HG03135 (cell line): ENCODE measurements at regions not wholly inside any gene's neighbourhood (a gene's known extent, or its start where the extent isn't known, plus 50 kb on each side); places are given as distances from the start of the nearest gene placed in this dataset.

Experiments used
- ATAC-seq: cut with Tn5 transposase; IDR thresholded peaks from one replicate; pipeline ENCODE4 v1.9.1; 2021; ENCODE audit warnings: mild to moderate bottlenecking, moderate library complexity; ENCODE audit not compliant: unreplicated experiment

DNA sequence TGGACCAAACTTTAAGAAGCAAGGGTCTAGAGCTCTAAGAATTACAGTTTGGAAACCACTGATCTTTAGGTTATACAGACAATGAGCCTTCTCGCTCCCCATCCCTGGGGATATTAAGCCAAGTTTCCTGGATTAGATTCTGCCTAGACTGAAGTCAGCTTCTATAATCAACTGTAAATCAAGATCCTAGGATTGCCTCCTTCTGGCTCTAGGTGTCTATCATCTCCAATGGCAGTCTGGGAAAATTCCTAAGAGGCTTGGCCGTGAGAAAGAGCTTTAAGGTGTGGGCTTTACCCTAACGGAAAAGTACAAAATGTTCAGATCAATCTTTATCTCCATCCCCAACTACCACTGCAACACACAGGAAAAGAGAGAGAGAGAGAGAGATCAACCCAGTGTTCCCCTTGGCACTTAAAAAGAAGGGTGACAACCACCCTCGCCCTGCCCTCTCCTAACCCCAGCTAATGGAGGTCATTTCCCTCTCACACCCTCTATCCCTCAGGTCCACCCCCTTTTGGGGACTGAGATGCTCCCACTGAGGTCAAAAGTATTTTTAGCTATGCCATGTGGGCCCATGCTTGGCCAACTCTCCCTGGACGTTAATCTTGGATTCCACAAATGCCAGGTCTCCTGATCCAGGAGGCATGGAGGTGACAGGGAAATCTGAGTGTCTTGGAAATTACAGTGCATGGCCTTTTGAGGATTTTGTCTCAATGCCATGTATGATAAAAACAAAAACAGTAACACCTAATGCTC is 202.8 kb upstream of the BCL6 start:
- ATAC-seq, result no peak

DNA sequence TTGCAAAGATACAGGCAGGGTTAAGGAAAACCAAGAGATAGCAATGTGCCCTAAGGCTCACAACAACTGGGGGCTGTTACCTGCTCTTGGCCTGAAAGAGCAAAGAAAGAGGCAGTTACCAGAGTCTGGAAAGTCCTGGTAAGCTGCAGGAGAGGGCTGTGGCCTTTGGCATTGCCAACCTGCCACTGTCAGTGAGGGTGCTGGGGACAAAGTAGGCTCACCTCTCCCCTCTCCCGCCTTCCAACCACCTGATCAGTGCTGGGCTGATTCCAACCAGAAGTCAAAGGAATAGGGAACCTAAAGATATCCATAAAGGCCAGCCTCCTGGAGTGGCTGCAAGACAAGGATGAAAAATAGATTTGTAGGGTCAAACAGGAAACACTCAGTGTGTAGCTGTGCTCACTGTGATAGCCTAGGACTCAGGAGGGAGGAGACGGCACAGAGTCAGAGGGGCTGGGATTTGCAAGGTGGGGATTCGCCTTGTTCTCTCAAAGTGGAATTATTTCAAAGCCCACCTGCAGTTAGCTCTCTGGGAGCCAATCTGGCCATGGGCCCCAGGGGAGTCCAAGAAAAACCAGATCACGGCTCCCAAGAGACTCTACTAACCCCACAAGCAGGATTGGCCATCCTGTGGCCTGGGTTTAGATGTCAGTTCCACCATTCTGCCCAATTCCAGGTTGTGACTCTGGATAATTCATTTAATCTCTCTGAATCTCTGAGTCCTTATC is 204.0 kb upstream of the BCL6 start:
- no peak for ATAC-seq

DNA sequence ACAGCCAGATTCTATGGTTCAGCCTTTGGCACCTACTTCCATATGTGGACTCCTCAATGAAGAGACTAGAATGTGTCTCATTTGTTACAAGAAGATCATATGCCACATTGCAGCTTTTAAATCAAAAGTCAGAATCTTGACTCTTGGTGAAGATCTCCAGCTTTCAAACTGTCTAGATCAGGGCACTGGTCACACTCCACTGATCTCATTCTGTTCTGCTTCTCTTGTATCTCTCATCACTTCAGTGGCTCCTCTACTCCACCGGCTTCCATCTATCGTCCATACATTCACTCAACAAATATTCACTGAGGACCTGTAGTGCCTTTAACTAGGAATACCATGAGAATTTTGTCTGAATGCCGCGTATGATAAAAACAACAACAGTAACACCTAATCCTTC is 203.3 kb upstream of the LPP start:
- no peak for ATAC-seq

DNA sequence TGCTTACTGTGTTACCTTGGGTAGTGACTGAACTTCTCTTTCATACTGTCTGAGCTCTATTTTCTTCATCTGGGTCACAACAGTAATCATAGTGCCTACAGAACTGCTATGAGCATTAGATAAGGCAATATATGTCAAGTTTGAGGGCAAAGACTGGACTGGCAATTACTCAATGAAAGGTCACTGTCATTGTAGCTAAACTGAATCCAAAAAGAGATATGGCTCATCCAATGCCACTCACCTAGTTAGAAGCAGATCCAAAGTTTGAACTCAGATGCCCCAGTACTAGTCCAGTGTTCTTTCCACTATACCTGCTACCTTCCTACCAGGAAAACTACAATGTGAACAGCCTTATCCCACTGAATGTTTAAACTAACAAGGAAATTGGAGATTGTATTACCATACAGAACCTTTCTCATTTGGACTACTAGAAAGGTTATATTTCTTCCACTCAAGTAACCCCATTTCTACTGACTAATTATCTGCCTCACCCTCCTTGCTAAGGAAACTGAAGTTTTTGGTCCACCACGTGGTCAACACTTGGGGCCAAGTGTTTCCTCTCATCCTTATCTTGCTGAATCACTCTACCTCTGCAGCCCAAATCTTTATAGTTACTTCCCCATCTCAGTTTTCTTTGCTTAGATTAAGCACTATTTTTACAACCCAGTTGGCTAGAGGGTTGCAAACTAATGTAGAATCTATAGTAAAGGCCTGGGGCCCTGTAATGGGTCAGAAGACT is 202.3 kb upstream of the LPP start:
- ATAC-seq, result no peak

DNA sequence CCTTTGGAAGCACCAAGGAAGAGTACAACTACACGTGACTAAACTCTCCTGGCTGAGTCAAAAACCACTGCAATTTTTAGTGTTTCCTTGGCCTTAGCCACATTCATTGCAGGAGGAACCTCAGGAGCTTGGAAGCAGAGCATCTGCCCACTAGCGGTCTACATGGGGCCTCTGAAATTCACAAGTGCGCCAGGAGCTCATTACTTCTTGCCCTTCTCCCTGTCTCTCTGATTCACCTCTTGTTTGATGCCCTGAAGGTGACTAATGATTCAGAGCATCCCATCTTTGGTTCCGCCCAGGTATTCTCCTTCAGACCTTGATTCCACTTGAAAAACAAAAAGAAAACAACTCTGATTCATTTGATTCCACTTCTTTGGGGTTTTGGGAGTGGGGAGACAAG is 201.1 kb upstream of the LPP start:
- ATAC-seq, result no peak

DNA sequence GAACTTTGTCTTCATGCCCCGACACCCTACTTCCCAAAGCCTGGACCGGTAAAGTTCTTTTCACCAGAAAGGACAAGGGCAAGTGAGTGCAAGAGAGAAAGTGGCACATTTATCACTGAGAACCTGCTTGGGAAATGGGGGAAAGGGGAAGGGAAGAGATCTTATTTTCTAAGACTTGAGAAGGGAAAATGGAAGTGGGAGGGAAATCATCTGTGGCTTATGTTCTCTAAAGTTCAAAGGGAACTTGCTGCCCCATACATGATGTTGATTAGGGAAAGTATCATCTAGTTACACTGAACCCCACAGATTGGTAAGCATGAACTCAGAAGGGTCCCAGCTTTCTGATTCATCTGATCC is 199.5 kb upstream of the LPP start:
- ATAC-seq, result no peak

DNA sequence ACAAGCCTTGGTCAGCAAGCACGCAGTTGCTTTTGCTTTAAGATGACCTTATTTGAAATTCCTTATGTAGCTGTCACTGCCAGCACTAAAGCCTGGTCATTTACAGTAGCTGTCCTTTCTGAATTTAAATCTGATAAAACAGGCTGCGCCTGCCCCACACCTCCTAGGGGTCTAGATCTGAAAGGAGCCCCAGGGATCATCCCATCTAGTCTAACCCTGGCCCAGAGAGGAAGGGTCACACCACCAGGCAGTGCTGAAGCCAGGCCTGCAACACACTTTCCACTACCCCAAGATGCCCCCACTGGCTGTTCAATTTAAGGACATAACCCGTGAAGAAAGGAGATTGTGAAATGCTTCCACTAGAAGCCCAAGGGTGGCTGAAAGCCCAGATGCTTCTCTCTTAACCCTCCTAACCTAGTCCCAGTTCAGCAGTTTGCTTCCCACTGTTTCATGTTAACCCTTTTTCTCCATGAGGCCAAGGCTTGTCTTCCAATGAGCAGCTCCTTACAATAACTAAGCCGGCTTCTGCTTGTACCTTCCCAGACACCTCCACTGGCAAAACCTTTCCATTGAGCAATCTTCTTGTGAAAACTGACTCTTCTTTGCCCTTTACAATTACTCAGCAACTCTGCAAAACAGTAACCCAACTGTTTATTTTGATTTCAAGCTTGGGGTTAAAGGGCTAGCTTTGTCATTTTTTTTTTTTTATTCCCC is 198.9 kb upstream of the LPP start:
- ATAC-seq, result no peak

DNA sequence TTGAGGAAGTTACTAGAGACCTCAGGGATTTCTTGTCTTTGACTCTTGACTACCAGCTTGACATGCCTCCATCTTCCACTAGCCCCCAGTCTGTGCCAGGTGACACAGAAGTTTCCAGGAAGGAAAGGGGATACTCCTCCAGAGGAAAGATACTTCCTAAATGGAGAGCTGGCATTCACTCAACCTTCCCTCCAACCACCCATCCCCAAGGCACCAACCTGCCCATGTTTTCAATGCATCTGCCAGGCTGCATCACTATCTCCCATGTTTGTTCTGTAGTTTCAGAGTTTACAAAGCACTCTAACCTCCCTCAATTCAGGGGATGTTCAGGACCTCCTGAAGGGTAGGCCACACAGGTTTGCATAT is 198.4 kb upstream of the LPP start:
- ATAC-seq, result no peak

DNA sequence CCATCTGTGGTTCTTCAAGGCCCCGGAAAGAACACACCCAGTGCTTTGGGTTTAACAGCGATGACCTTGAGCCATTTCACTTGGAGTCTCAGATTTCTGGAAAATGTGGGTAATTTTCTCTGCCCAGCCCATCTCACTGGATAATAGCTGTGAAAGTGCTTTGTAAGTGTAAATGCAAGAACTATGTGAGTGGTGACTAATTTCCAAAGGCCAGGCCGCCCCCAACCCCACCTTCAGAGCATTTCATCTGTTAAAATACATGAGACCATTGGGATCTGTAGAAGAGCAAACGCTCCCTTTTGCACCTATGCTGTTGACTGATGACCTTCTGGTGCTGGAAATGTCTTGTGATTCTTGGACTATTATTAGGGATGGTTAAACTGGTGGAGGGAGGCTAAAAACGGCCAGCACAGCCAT is 196.8 kb upstream of the LPP start:
- no peak for ATAC-seq

DNA sequence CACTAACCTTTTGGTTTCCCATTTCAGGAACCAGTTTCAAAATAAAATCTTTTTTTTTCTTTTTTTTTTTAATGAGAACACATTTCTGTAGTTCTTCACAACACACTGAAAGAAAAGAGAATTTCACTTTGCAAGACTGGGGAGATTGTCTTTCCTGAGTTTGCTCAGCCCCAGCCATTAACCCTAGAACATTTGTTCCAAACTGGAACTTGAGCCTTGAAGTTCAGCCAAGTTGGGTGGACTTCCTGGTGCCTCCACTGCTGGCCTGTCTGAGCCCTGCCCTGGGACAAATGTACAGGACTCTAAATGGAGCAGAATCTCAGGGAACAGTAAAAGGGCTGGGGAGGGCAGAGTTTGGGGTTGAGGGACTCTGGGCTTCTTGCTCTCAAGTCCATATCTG is 196.4 kb upstream of the LPP start:
- no peak for ATAC-seq

DNA sequence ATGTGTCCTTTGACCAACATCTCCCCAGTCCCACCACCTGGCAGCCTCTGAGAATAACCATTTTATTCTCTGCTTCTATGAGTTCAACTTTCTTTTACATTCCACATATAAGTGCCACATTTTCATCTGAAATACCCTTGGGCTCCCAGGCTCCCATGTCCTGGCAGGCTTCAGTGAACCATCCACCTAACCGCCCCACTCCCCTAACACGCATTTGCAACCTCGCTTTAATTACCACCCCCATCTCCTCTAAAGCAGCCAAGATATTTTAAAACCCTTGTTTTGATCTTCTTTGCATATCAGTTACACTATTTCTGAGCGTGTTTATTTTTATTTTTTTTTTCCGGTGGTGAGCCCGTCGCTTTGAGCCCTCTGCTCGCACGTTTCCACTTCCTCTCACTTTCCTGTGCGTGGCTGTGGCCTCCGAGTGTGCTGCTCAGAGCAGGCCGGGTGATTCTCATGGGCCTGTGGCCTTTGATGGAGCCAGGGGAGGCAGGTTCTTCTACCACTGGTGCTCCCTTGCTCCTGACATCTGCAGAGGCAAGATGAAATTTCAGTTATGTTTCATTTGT is 195.4 kb upstream of the LPP start:
- no peak for ATAC-seq

DNA sequence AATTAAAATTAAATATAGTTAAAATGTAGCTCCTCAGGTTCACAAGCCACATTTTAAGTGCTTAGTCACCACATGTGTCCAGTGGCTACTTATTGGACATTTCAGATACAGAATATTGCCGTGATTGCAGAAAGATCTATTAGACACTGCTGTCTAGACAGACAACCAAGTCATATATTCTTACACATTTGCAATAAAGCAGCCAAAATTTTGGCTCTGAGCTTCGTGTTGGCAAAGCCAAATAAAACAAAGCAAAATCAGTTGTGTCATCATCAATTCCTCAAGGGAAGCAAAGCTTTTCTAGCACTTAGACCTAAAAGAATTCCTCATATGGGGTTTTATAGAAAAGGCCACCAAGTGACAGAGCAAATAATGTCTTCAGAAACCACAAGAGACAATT is 193.1 kb upstream of the LPP start:
- no peak for ATAC-seq

DNA sequence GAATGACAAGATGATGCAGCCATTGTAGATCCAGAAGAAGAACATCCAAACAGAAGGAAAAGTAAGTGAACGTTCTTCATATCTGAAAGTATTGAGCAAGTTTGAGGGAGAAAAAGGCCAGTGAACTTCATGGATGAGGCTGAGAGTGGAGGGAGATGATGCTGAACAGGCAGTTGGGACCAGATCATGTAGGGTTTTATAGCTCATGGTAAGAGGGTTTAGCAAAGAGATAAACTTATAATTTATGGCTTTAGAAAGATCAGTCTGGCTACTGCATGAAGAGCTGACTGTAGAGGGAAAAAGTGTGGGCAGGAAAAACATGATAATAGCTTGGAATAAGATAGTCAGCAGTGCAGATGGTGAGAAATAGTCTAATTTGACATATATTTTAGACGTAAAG is 192.6 kb upstream of the LPP start:
- no peak for ATAC-seq

DNA sequence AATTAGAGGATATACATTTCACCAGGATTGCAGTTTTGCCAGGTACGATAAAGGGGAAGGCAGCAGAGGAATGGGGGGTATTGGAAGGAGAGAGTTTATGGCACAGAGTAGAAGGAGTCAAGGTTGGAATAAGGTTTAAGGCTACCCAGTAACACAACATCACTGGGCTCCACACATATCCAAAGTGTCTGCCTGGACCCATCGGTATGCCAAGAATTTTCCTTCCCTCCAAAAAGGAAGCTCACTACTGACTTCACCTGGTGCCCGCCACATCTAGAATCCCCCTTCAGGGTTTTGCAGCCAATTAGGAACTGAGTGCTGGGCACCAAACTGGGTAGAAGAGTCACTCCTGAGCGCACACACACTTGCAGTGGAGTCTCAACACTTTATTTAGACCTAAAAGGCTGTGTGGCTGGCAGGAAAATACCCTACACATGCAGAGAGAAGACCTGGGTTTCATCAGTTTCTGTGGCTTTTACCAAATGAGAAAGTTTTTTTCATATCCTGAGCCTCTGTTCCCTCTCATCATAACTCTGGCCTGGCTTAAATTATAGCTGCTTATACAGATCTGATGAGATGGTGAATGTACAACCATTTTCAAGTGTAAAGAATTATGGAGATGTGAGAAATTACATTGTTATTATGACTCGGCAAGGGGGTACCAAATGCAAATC is 190.8 kb upstream of the LPP start:
- ATAC-seq, result no peak

DNA sequence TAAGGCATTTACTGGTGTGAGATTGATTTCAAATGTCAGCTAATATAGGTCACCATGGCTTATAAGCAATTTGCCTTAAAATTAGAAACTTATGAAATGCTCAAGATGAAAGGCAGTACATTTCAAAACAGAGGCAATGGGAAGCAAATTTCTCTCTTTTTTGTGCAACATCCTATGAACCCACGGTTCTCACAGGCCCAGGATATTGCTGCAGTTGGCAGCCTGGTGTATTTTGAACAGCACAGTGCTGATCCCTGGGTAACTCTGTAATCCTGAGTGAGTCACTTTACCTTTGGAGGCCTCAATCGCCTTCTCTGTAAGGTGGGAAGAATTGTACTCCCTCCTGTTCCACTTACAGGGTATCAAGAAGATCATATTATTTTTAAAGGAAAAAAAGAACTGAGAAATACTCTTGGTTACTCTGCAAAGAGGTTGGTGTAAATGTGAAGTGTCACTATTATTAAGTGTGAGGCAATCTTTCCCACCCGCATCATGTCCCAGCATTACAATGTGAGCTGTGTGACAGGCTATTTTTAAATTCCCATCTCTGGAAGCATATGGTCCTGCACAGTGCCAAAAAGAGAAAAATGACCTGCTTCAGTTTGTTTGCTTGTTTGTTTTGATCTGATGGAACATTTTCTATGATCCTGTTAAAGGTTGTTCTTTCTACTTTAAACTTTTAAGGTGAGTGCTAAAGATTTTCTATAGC is 190.1 kb upstream of the LPP start:
- no peak for ATAC-seq

DNA sequence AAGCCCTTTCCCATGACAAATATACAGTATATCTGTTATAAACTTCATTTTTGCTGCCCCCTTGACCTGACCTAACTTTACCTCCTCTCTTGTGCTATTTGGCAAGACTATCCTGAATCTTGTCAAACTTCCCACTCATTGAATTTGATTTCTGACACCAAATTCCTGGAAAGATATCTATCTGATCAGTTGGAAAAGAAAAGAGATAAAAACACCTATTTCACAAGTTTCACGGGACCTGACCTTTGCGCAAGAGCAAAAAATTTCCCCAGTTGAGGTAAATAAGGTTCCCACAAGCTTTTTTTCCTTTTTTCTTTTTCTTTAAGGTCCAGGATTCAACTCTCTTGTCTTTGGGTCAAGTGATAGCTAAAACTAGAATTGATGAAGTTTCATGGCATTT is 189.2 kb upstream of the LPP start:
- no peak for ATAC-seq

DNA sequence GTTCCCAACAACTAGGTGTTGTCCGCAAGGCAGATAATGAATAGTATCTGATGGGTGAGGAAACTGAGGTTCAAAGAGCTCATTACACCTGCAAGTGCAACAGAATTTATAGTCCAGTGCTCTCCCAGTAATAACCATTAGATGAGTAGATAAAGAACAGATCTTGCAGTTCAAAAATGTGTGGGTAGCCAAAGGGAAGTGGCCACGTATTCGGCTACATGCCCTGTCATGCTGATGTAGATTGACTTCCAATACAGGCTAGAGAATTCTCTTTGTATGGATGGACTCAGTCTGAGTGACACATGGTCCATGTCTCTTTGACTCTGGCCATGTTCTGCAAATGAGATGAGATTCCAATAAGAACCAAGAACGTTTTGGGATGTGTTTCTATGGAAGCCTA is 187.9 kb upstream of the LPP start:
- ATAC-seq, result no peak

DNA sequence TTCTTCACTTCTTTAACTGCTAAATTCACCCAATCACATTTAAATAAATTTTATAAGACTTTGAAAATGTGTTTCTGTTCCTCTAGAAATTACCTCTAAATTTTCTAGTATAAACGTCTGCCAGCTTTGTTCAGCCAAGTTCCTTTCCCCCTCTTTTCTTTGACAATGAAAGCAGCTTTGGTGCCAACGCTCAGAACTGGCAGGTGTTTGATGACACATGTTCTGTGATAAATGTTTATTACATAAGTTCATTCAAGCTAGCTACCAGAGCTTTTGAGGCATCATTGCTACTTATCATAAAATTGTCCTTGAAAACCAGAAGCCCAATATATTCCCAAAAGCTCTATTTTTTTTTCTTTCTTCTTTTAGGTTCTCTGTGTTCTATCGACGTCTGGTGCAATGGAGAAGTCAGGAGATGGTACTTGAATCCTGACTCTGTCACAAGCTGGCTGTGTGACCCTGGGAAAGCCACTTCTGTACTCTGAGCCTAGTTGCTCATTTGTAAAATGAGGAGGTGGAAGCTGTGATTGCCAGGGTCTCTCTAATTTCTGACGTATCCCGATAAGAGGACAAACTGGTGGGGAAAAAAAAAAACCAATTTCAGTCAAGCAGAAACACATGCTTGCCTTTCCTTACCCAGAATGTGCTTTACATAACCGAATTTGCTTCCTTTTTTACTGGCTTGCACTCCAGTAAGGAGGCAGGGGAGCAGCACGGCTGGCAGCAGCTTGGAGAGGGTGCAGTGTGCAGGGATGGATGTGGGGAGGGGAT is 187.1 kb upstream of the LPP start:
- no peak for ATAC-seq

DNA sequence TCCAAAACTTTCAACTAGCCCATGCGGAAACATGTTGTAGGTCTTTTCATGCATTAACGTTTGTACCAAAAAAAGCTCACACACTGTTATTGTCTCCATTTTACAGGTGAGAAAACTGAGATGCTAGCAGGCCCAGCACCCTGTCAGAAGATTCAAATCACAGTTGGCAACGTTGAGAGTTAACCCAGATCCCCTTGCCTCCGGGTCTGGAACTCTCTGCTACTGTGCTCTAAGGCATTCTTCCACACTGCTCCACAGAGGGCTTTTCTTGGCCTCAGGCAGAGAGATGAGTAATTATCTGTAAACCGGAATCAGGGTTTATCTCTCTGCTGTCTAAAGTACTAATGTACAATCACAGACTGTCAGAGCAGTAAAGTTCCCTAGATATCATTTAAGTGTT is 186.0 kb upstream of the LPP start:
- no peak for ATAC-seq
